SK-N-SH (cell line): ENCODE measurements at regions not wholly inside any gene's neighbourhood (a gene's known extent, or its start where the extent isn't known, plus 50 kb on each side); places are given as distances from the start of the nearest gene placed in this dataset.

Experiments
- CHD2 ChIP-seq: fragments of 150-350 bp; IDR thresholded peaks from 2 replicates; pipeline ENCODE4 v1.6.1; 2018; ENCODE audit warnings: low read length; ENCODE audit not compliant: partially characterized antibody
- EP300 ChIP-seq, 2 experiments: IDR thresholded peaks; 2 replicates each; pipeline versions ENCODE4 v1.4.0 to v1.6.1; 2012; ENCODE audit warnings: borderline replicate concordance in 1 of 2, low read depth in 1 of 2, low read length in 1 of 2
- FOXM1 ChIP-seq: IDR thresholded peaks from 2 replicates; pipeline ENCODE4 v1.4.0; 2012; ENCODE audit warnings: low read depth, mild to moderate bottlenecking
- GABPA ChIP-seq: IDR thresholded peaks from 2 replicates; pipeline ENCODE4 v1.4.0; 2012; ENCODE audit warnings: low read depth, mild to moderate bottlenecking
- NFIC ChIP-seq: IDR thresholded peaks from 2 replicates; pipeline ENCODE4 v1.4.0; 2012; ENCODE audit warnings: borderline replicate concordance
- POLR2AphosphoS5 ChIP-seq: IDR thresholded peaks from 2 replicates; pipeline ENCODE4 v1.6.1; 2012; ENCODE audit warnings: low read depth, low read length
- RCOR1 ChIP-seq: fragments of 150-350 bp; IDR thresholded peaks from 2 replicates; pipeline ENCODE4 v1.6.1; 2017; ENCODE audit warnings: antibody characterized with exemption, low read length
- REST ChIP-seq: IDR thresholded peaks from 2 replicates; pipeline ENCODE4 v1.6.1; 2012; ENCODE audit warnings: mild to moderate bottlenecking, low read depth, low read length, moderate library complexity
- TCF12 ChIP-seq: IDR thresholded peaks from 2 replicates; pipeline ENCODE4 v1.4.0; 2012
- TEAD4 ChIP-seq: IDR thresholded peaks from 2 replicates; pipeline ENCODE4 v1.4.0; 2012; ENCODE audit warnings: mild to moderate bottlenecking, borderline replicate concordance; ENCODE audit not compliant: insufficient read depth
- TF ChIP-seq, protein P1 (sequence below): fragments of 200-600 bp; sonication (generic); IDR thresholded peaks from 2 replicates; pipeline ENCODE4 v1.6.1; 2017; ENCODE audit warnings: antibody characterized with exemption, mild to moderate bottlenecking, moderate library complexity

GRCh38 chr12:90399357-90399756 lies 555.6 kb downstream of the CCER1 start:
- TF ChIP-seq, protein P1, sequence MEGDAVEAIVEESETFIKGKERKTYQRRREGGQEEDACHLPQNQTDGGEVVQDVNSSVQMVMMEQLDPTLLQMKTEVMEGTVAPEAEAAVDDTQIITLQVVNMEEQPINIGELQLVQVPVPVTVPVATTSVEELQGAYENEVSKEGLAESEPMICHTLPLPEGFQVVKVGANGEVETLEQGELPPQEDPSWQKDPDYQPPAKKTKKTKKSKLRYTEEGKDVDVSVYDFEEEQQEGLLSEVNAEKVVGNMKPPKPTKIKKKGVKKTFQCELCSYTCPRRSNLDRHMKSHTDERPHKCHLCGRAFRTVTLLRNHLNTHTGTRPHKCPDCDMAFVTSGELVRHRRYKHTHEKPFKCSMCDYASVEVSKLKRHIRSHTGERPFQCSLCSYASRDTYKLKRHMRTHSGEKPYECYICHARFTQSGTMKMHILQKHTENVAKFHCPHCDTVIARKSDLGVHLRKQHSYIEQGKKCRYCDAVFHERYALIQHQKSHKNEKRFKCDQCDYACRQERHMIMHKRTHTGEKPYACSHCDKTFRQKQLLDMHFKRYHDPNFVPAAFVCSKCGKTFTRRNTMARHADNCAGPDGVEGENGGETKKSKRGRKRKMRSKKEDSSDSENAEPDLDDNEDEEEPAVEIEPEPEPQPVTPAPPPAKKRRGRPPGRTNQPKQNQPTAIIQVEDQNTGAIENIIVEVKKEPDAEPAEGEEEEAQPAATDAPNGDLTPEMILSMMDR, result no peak
- no peak for TF ChIP-seq EP300 (IDR thresholded peaks at IDR 0.05; ENCODE audit: borderline replicate concordance in 1 of 2, low read depth in 1 of 2, low read length in 1 of 2)
- no peak for TF ChIP-seq CHD2
- no peak for TF ChIP-seq POLR2AphosphoS5
- TF ChIP-seq TEAD4, result no peak
- no peak for TF ChIP-seq TCF12
- no peak for TF ChIP-seq RCOR1
- no peak for TF ChIP-seq FOXM1
- no peak for TF ChIP-seq REST
- no peak for TF ChIP-seq GABPA
- no peak for TF ChIP-seq NFIC
